Globus pallidus (tissue), 1 donor: ENCODE measurements at regions not wholly inside any gene's neighbourhood (a gene's known extent, or its start where the extent isn't known, plus 50 kb on each side); places are given as distances from the start of the nearest gene placed in this dataset.
"Not testable (repeated sequence)": the region's sequence is repeated elsewhere in the genome, so short reads cannot be mapped to it uniquely, and the experiment has no call there.

Source experiments
- DNase-seq: peaks from one replicate; pipeline ENCODE4 v3.0.0-alpha.2; 2015; ENCODE audit warnings: low spot score

DNA sequence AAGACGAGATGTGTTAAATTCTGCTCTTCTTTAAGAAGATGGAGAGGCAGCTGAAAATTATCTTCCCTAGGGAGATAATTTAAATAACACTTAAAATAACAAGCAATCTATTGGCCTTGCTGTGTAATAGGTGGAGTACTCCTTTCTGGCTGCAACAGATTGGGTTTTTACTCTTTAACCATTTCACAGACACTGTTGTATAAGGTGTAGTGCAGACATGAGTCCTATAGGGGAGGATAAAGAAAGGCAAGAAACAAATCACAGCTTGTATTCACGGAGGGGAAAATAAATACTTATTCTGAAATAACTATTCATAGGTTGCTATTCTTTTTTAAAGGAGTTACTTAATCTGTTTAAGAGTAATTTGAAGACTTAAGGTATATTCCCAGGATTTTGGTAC, 252.0 kb downstream of the ZPLD1 start:
- no peak for DNase-seq

DNA sequence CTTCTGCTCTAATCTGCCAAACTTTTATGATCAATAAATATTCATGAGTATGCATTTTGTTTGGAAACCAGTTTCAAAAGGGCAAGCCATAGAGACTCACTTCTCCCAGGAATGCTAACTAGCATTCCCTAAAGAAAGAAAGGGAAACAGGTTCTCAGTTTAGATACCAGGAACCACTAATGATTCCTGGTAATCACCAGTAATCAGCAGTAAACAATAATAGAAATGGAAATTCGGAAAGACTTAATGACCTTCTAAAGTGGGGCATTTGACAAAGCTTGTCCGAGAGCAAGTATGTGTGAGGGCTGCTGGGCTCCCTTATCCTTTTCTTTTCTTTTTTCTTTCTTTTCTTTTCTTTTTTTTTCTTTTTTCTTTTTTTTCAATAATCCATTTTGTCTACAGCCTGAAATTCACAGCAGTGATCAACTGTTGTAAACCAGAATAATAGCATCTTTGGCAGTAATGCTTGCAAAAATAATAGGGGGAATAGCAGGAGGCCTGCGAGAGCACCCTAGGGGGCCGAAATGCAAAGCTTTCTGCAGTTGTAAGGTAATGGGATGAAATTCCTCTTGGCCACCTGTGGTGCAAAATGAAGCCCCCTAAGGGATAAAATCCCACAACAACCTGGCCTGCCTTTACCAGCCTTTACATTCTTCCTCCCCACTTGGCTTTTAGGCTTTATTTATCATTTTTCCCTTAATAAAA, 253.2 kb downstream of the ZPLD1 start:
- no peak for DNase-seq

DNA sequence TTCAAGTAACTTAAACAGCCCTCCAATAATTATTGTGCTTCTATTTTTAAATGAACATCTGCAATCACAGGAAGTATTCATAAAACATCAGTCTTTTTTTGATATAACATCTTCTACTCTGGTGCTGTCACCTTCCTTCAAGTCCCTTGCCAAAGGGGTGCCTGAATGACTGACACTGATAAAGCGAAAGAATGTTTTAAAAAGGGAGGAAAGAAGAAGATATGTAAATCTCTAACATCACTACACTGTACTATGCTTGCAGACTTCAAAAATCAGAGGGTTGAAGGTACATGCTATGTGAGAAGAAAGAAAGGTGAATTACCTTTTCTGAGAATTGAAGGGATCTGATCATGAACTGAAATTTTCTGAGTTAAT, 253.7 kb downstream of the ZPLD1 start:
- no peak for DNase-seq

DNA sequence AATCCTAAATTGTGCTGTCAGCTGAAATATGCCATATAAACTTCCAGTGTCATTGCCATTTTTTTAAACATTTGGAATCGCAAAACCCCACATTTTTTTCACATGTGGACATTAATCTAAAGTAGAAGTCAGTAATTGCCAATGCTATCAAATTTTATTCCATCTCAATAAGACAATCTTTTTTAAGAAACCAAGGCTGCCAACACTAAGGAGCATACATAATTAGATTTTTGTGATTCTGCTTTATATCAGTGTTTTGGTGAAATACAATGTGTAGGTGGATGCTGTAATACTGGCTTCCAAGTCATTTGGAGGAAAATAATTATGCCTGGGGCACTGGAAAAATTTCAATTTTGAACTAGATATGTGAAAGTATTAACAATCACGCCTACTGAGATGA, 256.7 kb downstream of the ZPLD1 start:
- DNase-seq = no peak

DNA sequence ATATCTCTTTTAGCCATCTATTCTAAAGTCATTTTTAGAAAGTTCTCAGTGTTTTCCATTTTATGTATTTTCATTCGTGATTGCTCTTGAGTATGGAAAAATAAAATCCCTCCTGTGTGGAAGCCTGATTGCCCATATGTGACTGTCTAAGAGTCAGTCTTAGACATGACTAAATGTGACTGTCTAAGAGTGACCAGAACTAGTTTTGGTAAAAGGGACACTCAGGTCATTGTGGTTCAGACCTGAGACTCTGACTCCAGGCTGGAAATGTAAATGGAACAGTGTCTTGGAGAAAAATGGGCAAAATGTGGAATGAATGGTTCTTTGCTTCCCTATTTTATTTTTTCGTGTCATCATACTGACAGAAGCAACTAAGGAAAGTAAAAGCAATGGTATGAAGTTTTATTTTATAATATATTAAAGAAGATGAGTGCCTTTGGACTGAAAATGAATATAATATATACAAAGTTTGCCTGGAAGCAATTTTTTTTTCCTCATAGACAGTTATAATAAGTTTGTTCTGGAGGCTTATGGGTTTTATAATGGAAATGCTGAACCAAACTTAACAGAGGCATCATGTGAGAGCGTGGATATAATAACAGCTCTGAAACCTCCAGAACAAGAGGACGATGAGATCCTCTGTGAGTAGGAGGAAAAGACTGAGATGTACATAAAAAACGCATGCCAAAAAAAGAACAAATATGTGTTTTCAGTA, 264.4 kb downstream of the ZPLD1 start:
- no peak for DNase-seq

DNA sequence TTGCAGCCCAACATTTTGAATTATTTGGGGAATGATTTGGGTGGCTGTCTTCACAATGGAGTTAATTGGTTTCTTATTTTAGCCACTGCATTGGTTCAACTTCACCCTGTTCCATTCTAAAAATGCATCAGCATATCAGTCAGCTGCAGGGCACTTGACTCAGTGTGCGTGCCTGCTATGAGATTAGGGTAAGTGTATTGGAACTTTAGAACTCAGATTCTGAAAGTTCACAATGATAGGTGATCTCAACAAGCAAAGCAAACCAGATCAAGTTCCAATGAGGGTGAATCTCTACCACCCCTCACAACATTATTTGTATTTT, 265.0 kb downstream of the ZPLD1 start:
- DNase-seq = no peak

DNA sequence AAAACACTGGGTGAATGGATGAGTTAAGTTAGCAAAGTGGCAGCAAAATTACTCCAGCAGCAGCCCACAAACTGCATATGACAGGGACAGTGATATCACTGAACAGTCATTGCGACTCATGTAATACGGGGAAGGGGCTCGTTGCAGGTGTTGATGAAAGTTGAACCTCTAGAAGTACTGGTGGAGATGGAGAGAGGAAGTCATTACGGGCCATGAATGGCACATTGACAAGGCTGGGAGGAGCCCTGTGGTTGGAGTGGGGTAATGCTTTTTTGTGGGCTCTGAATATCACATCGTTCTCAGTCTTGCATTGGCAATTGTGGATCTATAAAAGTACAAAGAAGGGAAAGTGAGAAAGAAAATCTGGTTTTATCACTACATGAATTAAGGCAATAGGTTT, 278.1 kb downstream of the ZPLD1 start:
- DNase-seq = no peak

DNA sequence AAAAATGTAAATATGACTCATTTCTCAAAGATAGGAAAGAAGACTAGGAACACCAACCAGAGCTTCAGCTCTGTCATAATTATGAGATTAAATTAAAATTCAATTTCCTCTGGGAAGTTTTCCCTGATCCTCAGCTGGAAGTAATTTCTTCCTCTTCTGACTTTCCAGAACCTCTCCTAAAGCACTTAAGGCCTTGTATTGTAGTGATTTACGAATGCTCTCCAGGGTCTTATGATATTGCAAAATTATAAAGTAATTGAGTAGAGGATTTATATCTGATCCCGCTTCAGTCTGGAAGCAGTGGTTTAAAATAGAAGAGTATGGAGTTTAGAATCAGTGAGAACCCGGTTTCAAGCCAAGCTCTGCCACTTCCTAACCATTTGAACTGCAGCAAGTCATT, 279.8 kb downstream of the ZPLD1 start:
- DNase-seq = no peak

DNA sequence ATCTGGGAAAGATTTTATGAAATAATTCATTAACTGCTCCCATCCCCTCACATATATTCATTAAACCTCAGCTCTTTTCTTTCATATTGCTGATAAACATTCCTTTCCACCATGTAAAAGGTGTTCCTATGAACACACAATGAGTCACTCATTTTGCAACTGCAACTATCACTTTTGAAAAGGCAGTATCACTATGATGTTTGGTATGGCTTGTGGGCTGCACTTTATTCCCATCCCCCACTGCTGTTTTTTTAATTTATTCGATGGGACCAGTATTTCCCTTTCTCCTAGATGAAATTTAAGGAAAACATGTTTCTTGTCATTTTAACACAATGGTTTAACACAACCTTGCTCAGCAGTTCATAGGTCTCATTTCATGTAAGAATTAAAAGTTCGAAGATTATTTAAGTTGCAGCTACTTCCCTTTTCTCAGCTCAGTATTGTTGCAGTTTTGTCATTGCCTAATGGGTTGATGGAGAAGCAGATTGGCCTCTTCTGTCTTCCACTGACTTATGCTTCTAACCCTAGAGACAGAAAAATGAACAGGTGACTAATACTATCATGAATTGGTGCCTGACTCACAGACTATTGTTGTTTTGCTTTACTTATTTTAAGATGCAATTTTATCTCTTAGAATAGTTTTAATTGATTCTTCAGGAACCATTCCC, 280.3 kb downstream of the ZPLD1 start:
- no peak for DNase-seq

DNA sequence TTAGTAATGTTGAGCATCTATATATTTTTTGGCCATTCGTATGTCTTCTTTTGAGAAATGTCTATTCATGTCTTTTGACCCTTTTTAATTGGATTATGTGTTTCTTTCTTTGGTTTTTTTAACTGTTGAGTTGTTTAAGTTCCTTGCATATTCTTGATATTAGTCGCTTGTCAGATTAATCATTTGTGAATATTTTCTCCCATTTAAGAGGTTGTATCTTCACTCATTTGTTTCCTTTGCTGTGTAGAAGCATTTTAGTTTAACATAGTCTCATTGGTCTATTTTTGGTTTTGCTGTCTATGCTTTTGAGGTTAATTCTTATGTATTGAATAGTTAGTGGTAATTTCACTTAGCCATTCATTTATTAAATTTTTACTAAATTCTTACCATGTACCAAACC, 283.8 kb downstream of the ZPLD1 start:
- DNase-seq = no peak

DNA sequence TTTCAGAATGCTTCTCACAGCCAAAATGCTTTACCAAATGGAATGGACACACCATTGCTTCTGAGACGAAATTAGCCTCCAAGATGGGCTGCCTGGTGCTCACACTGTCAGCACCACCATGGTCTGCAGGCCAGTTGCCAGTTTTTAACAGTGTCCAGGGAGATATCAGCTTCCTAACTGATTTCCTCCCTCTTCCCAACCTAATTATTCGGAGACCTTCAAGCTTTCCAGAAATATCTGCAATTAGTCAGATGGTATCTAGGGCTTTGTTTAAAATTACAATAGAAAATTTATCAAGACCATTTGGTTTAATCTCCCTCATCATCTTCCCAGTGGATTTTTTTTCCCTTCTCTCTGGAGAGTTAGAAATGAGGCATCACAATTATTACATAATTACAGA, 287.5 kb downstream of the ZPLD1 start:
- no peak for DNase-seq

DNA sequence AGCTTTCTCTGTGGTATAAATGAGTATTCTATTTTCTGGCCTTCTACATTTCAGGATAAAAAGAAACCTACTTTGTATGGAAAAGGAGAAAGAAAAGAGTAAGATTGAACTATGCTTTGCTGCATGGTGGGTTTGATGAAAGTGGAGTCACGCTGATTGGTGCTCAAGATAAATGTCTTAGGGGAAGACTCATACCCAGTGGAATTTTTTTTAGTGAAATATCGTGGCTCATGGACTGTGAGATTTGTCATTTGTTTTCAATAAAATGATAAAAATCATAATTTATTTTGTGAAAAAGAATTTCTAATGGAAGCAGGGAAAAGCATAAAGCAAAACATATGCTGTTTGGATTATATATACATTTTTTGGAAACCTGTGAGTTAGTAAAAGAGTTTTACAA, 292.5 kb downstream of the ZPLD1 start:
- no peak for DNase-seq

DNA sequence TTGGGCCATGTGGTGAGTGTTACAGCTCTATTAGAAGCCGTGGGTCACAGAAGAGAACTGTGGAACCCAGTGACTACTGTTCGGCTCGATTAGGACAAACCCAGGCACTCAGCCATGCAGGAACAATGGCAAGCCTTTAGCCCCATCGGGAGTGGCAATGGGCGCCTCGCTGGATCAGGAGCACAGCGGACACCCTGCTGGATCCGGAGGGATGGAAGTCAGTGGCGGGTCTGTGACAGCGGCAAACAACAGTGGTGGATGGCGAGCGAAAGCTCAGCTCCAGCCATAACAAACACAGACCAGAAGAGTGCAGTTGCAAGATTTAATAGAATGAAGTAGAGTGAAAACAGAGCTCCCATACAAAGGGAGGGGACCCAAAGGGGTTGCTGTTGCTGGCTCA, 297.8 kb downstream of the ZPLD1 start:
- DNase-seq = not testable (repeated sequence)

DNA sequence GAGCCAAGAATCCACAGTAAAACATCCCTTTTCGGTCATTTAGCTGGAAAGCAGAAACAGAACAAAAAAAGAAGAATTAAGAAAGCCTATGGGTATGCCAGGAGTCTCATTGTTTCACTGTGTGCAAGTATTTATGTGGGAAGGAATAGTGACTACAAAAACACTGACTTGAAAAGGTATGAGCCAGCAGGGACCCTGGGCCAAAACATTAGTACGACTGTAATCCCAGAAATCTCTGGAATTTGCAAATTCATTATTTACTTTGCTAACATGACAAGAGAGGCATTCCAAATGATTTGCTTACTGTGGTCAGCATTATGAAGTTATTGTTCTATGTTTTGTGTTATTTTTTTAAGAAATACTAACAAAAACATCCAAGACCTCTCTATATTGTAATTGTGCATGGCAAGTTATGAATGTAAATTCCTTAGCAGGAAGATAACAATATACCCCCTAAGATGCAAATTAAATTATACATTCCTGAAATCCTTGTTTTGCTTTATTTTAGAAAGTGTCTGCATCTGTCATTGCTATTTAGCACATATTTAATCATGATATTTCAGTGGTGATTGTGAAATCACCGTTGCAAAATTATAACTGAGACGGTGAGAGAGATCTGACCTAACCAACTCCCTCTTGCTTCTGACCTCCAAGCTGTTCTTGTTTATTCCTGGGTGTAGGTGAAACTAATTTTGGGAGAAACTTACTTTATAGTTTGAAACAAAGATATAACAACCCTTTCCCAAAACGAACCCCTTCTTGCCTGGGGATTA, 299.2 kb downstream of the ZPLD1 start:
- no peak for DNase-seq

DNA sequence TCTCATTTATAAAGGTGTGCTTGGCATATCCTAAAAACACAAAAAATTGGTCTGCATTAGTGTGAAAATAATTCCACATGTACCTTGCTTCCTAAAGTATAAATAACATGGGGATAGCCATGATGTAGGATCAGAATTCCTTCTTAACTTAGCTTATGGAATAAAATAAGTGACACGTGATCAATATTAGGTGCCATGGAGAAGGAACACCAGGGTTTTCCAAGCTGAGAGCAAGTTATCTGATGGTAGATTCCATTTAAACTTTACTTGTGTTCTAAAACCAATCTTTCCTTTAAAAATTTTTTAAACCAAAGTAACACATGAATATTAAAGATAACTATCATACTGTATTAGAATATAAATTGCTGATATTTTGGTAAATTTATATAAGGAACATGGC, 300.5 kb downstream of the ZPLD1 start:
- DNase-seq = no peak

DNA sequence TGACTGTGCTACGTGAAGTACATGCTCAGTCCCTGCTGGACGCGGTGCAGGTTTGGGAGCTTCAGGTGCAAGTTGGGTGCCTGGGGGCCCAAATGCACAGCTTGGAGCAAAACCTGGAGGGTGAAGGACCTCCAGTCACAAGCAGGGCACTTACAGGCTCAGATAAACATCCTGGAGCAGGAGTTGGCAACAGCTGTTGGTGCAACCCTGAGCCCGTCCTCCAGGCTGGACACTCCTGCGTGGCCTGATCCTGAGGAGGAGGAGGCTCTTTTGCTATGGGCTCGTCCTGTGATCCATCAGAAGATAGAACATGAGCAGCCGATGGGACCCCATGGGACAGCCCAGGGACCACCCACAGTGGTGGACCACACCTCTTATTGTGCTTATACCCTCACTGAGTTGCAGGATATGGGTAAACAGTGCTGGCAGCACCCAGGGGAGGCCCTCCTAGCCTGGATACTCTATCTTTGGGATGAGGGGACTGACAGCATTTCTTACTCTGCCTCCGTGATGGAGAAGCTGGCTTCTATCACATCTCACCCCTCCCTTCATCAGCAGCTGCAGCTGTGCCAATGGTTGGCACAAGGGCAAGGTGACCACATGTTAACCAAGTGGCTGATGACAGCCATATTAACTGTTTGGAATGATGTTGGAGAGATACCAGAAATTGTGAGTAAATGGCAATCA, 301.6 kb downstream of the ZPLD1 start:
- no peak for DNase-seq

DNA sequence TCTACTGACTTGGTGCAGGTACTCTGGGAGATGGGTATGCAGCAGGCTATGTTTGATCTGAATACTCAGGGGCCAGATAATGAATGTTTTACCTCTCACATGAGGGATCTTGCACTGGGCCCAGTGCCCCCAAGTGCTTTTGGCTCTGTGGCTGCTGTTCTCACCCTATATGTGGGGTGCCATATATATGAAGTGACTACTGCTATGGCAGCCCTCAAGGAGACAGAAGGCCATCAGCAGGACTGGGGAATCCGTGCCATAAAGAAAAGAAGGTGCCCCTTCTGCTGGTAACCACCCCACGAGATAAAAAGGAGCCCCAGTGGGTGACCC, 302.1 kb downstream of the ZPLD1 start:
- no peak for DNase-seq

DNA sequence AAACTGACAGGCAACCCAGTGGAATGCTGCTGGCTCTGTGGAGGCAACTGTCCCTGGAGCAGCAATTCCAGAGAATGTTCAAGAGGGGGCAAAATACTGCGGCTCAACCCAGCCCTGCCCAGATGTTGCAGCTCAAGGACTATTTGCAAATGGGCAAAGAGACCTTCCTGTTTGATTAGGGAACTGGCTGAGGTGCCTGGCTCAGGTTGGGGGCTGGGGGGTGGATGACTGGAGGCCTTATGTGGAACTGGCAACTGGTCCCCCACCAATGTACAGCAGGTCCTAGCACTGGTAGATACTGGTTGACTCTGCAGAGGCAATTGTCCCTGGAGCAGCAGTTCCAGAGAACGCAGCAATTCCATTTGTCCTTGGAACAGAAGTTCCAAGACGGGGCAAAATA, 302.5 kb downstream of the ZPLD1 start:
- no peak for DNase-seq

DNA sequence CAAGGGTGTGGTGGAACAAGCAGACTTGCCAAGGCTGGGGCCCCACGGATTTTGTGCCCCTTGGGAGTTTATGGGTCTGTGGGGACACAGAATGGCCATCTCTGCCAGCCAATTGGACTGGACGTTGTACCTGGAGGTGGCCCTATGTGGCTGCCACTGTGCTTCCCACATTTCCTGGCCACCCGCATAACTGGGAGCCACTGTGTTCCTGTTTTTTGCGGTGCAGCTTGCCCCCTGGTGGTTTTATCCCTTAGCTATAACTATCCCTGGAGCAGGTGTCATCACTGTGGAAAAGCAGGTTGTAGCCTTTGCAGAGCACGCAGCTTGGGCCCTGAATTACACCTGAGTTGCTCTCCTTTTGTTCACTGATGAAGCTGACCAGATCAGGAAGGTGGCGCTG, 306.3 kb downstream of the ZPLD1 start:
- DNase-seq = no peak

DNA sequence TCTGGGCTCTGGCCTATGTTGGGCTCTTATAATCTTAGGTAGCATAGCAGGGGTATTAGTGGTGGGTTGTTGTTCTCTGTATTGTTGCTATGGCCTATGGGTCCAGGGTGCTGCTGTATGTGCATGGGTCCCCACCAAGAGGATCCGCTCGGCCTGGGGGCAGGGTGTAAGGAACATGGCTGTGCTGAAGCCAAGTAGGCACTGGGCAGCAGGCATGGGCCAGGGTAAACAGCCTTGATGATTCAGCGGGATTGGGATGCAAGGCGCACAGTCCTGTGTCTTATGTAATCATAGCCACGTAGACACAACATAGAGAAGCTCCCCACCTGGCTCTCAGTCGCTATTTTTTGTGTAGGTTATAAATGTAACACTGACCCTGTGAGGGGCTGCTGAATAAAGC, 306.9 kb downstream of the ZPLD1 start:
- no peak for DNase-seq

DNA sequence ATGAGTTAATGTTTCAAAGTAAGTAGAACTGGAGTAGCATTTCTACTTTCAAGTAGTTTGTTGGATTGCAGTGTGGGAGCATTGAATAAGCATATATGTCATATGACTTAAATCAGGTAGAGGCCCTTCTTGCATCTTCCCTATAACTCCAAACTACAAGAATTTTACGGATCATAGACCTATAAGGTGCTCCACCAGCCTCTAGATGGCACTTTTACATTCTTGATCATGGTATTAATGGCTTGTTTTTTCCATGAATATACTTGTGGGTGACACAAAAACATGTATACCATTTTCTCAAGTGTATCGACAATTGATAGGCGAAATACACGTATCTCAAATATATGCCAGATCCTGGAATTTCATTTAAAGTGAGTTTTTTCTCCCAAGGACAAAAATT, 311.1 kb downstream of the ZPLD1 start:
- DNase-seq = no peak

DNA sequence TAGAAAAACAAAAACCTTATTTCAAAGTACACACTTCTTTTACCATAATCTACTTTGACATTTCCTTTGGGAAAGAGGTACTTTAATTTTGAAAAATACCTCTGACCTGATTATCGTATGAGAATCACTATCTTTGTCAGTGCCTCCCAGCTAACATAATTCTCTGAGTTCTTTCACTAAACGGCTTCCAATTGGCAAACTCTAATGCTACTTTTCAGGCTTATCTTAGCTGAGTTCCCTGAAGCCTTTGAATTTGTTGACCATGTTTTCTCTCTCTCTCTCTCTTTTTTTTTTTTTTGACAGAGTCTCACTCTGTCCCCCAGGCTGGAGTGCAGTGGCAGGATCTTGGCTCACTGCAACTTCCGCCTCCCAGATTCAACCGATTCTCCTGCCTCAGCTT, 312.8 kb downstream of the ZPLD1 start:
- DNase-seq = no peak

DNA sequence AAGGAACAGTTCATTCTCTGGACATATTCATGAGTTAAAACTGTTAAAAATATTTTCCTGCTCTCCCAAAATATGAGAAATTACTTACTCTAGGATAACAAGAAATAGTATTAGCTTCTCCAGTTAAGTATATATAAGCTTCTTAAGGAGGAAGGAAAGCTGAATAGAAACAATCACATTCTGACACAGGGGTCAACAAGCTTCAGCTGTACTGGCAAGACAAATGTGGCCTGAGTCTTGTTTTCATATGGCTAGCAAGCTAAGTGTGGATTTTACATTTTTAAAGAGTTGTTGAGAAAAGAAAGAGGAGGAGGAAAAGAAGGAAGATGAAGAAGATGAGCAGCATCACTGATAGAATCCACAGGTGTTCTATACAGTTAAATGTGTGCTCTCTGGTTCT, 313.8 kb downstream of the ZPLD1 start:
- no peak for DNase-seq
